CD4-positive, alpha-beta T cell treated with Interleukin-17A for 1 hour (primary cell): ENCODE measurements at regions not wholly inside any gene's neighbourhood (a gene's known extent, or its start where the extent isn't known, plus 50 kb on each side); places are given as distances from the start of the nearest gene placed in this dataset.

Experiments used
- DNase-seq: peaks from one replicate; pipeline ENCODE4 v3.0.0-alpha.2; 2020

DNA sequence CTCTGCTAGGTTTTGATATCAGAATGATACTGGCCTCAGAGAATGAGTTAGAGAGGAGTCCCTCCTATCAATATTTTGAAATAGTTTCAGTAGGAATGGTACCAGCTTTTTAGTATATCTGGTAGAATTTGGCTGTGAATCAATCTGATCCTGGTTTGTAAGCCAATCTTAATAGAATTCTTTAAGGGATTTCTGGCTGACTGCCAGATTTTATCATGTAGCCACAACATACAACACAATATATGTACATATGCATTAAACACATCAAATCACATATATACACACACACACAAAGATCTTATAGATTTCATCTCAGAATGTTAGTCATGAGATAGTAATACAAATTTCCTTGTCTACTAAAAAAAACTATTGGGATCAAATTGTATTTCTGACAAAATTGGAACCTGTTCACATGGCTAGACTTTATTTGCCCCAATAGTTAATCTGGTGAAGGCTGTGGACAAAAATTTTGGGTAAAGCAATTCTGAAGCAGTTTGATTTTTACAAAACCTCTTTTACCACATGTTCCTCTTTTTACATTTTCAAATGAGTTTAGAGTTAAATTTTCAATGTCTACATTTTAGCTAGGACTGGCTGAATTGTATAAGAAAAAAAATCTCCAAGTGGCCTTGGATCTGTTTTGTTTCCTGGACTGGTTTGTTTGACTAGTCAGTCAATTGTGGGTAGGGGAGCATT is 151.7 kb downstream of the FASLG start:
- DNase-seq = no peak

GRCh38 chr1:172811694-172812093 is 152.8 kb downstream of the FASLG start:
- no peak for DNase-seq

GRCh38 chr1:172812118-172812517 is 153.2 kb downstream of the FASLG start:
- no peak for DNase-seq

DNA sequence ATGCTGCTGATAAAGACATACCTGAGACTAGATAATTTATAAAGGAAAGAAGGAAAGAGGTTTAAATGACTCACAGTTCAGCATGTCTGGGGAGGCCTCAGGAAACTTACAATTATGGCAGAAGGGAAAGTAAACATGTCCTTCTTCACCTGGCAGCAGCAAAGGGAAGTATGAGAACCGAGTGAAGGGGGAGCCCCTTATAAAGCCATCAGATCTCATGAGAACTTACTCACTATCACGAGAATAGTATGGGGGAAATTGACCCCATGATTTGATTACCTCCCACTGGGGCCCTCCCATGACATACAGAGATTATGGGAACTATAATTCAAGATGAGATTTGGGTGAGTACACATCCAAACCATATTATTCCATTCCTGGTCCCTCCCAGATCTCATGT is 154.4 kb downstream of the FASLG start:
- no peak for DNase-seq

- DNase-seq = no peak
Measured at GRCh38 chr1:172814428-172814827, 155.5 kb downstream of the FASLG start.

DNA sequence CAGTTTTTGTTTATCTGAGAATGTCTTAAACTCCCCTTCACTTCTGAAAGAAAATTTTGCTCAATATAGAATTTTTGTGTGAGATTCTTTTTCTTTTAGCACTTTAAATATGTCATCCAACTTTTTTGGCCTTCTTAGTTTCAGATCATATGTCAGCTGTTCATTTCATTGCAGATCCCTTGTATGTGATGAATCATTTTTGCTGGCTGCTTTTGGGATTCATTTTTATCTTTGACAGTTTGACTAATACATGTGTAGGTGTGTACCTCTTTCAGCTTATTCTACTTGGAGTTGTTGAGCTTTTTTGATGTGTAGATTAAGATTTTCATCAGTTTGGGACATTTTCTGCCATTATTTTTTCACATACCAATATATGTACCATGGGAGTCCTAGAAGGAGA is 156.8 kb downstream of the FASLG start:
- no peak for DNase-seq

GRCh38 chr1:172818841-172819527 is 160.1 kb downstream of the FASLG start:
- peak; percentile 37 for DNase-seq

DNA sequence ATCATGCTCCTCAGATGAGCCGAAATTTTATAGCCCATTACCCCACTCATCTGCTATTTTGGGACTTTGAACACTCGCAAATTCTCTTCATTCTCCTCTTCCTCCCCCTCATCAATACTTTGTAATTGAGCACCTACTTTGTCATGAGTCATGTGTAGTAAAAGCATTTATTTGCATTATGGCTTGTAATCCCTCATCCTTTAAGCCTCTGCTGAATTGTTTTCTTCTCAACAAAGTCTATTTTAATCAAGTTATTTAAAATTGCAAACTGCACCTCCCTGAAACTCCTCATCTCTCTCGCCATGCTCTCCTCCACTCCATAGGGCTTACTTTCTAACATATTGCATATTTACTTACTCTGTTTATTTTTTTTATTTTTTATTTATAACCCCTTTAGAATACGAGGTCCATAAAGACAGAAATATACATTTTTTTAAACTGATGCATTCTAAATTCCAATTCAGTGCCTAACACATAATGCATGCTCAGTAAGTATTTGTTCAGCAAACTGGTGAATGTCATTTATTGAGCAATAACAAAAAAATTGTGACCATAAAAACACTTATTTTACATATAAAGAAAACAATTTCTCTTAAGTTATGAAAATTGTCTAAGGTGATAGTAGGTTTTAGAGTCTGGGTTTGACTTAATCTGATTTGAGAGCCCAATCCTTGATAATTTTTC is 161.7 kb downstream of the FASLG start:
- DNase-seq = no peak

- DNase-seq = no peak
Measured at GRCh38 chr1:172821609-172822274, 162.8 kb downstream of the FASLG start.

GRCh38 chr1:172822886-172823285 is 164.0 kb downstream of the FASLG start:
- DNase-seq = no peak

GRCh38 chr1:172823534-172823933 is 164.6 kb downstream of the FASLG start:
- DNase-seq = no peak

- DNase-seq = no peak
Measured at GRCh38 chr1:172824209-172824608, 165.3 kb downstream of the FASLG start.

DNA sequence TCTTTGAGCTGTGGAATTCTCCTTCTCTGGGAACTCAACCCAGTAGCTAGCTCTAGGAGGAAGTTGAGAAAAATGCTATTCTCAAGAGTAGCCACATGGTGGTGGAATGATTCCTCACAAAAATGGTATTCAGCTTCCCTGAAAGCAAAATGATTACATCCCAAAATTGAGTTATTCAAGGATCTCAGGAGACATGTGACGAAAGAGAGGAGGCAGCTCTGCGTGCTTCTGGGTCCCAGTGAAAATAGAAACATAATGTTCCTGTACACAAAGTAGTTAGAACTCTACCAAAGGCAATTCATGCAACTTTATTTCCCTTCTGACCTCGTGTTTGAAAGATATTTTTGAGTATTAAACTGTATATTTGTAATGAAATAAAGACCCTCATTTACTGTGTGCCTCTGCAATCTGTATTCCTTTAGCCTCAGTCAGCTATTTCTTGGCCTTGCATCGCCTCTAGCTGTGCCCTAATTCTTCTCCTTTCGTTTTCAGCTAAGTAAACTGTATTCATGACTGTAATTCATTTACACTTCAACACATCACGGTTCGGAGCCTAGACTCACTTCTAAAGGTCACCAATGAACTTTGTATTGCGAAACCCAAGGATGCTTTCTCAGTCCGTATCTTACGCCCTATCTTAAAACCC is 167.3 kb downstream of the FASLG start:
- peak; percentile 38 for DNase-seq

- DNase-seq = no peak
Measured at GRCh38 chr1:172827301-172827700, 168.4 kb downstream of the FASLG start.

DNA sequence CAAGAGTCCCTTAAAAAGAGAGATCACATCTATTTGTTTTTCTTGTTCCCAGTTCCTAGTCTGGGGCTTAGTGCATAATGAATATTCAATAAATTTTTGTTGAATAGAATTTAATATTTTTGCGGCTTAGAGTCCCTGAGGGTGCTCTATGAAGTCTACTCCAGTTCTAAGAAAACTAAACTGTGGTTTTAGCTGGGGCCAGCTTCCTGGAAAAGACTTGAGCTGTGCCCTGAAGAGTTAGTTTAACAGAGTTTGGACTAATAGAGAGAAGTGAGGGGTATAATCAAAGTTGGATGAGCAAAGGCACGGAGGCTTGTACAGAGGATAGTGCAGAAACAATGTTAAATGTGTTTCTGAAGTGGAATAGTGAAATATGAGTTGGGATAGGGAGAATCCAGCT is 168.9 kb downstream of the FASLG start:
- DNase-seq = no peak

DNA sequence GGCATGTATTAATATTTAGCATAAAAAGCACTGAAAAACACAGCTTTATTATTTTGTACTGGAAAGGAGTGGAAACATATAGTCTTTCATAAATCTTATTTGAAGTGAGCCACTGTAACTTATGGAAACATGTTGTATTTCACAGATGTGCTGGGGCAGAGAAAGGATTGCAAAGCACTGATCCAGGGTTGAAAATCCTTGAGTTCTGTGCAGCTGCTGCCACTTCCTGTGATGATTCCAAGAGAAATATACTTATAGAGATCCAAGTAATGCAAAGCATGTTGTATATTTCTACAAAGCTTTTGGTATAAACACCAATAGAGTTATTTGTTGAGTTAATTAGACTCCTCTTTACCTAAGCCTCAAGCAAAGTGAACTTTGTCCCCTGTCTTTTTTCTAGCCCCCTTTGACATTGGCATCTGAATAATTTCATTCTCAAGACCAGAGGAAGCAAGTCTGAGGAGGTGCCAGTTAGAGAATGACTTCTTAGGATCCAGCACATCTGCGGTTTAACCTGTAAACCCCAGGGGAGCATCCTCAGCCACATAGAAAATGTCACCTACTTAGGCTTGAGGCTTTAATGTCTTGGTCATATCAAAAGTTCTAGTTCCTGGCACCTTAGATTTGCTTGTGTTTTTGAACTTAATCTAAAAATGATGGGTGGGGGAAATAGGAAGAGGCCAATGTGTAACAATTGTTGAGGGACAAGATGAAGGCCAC is 173.3 kb downstream of the FASLG start:
- DNase-seq = no peak

GRCh38 chr1:172833954-172834353 is 175.1 kb downstream of the FASLG start:
- no peak for DNase-seq

- no peak for DNase-seq
Measured at GRCh38 chr1:172834609-172835008, 175.7 kb downstream of the FASLG start.

DNA sequence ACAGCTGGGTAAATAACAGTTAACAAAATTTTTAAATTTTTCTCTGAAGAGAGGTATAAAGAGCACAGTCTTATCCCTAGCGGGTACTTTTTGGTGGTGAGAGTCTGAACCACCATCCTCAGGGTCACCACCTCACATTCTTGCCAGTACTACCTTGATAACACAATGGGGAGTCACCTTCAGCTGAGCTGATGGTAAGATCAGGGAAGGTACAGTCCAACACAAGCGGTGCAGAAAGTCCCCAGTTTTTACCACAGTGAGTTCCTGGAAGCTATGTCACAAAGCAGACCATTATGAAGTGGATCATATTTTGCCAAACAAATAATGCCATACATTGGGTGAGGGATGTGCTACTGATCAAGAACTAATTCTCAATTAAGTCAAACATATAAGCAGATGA is 176.9 kb downstream of the FASLG start:
- no peak for DNase-seq

DNA sequence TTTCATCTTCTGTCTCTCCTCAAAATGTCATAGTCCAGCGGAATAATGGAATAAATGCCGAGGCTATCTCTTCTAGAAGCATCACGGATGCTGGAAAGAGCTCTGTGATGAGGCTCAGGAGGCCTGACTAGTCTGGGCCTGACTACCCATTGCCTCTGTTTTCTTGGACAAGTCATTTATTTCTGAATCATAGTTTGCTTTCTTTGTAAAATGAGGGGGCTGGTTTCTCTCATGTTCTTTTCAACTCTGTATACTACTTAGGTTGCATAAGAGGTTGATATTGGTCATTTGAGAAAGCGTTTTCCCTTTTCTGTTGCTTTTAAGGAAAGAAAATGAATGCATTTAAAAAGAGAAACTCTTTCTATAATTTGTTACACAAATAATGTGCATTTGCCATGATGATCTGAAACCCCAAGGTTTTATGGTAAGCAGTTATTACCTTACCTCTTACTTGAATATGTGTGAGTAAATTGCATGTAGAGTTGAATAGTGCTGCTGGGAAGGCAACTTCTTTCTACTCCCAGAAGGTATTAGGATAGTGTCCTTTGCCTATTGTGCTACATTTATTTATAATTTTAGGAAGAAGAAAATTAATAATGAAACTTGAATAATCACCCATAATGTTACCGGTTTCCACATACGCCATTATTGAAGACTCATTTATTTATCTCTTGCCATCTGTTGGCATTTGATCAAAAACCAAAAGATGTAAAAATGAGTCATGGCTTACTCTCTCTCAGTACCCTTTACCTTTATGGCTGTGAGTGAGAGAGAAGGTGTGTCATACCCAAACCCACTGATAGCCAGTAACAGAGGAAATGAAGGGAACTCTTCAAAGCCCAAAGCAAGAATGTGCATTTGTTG is 179.1 kb downstream of the FASLG start:
- peak; percentile 76 for DNase-seq

DNA sequence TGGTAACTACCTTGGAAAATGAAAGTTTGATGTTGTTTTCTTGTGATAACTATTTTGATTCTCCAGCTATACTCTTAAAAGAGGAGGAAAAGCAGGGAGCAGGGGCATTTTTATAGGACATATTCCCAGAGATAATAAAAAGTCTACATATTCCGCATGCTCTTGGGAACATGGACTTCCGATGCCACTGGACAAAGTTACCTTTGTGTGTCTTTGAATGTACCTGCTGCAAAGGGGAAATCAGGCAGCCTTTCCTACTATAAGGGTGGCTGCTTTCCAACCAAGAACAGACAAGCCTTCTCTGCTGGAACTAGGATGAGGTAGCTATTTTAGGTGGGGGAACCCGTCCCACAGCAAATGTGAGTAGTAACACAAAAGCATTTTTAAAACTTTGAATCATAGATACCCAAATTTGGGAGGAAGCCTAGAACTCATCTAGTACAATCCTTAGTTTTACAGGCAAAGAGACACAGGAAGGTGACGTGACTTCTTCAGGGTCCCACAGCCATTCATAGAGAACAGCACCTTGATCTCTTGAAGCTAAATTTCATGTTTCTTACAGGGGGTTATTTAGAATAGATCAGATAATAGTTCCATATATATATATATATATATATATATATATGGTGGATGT is 179.9 kb downstream of the FASLG start:
- no peak for DNase-seq
